GM12878 (cell line): ENCODE measurements at regions not wholly inside any gene's neighbourhood (a gene's known extent, or its start where the extent isn't known, plus 50 kb on each side); places are given as distances from the start of the nearest gene placed in this dataset.

Experiments used
- ATAC-seq: fragments of 200-7000 bp; cut with Tn5 transposase; 3 replicates; pipeline ENCODE4 v1.9.1; 2020; ENCODE audit warnings: mild to moderate bottlenecking, moderate library complexity
- BruUV-seq: library from RNA; stranded (reverse); fragments of 400-500 nt; replicated peaks from 2 replicates; lab custom pipeline; 2021; lab: Mats Ljungman, UMichigan
- CTCF ChIA-PET: fragments of 300-600 bp; sonication (Branson Sonifier 250); formaldehyde crosslinking; extraction: SDS; loops from one replicate; lab custom pipeline; 2021; ENCODE audit warnings: inconsistent platforms; lab: Yijun Ruan, JAX
- POLR2A ChIA-PET: fragments of 350-600 bp; formaldehyde crosslinking; extraction: SDS; loops from one replicate; lab custom pipeline; 2021; ENCODE audit warnings: inconsistent platforms; lab: Charles Lee
- RAD21 ChIA-PET: fragments of 300-600 bp; sonication (Branson Sonifier 250); formaldehyde crosslinking; loops from one replicate; lab custom pipeline; 2023; ENCODE audit warnings: antibody characterized with exemption; ENCODE audit not compliant: unreplicated experiment; lab: Charles Lee
- SMC1A ChIA-PET: fragments of 300-600 bp; sonication (Branson Sonifier 250); formaldehyde crosslinking; loops from one replicate; lab custom pipeline; 2023; ENCODE audit not compliant: unreplicated experiment, uncharacterized antibody; lab: Charles Lee
- DNase-seq: peaks from one replicate; pipeline ENCODE4 v3.0.0-alpha.2; 2011; ENCODE audit warnings: low read depth, low spot score
- FAIRE-seq: peaks from 3 replicates; lab custom pipeline; 2011; peaks lifted over from hg19 to GRCh38; lab: Jason Lieb, UNC
- H2AFZ ChIP-seq: 2 replicates; pipeline ENCODE4 v1.6.0; 2011; ENCODE audit warnings: low read depth, low read length, control low read depth; ENCODE audit not compliant: control insufficient read depth
- H3K27ac ChIP-seq: 2 replicates; pipeline ENCODE4 v1.5.1; 2011; ENCODE audit warnings: control low read depth; ENCODE audit not compliant: control insufficient read depth, insufficient read depth
- H3K27me3 ChIP-seq, 2 experiments: replicated peaks in 1 of 2; 2 replicates each; pipeline versions ENCODE4 v1.6.0 to v1.6.1; 2011; ENCODE audit warnings: low read length in 1 of 2; ENCODE audit not compliant: control insufficient read depth in 2 of 2, insufficient read depth in 2 of 2
- H3K36me3 ChIP-seq, 2 experiments: 2 replicates each; pipeline ENCODE4 v1.5.1; 2011; ENCODE audit warnings: low read length in 1 of 2; ENCODE audit not compliant: control insufficient read depth in 2 of 2, insufficient read depth in 2 of 2
- H3K4me1 ChIP-seq: 2 replicates; pipeline ENCODE4 v1.6.1; 2011; ENCODE audit warnings: mild to moderate bottlenecking, low read length, moderate library complexity, mixed read lengths; ENCODE audit not compliant: control insufficient read depth, insufficient read depth
- H3K4me2 ChIP-seq: 2 replicates; pipeline ENCODE4 v1.6.0; 2011; ENCODE audit warnings: control low read depth; ENCODE audit not compliant: control insufficient read depth, insufficient read depth
- H3K4me3 ChIP-seq: fragments of 200-600 bp; sonication (generic); 2 replicates; pipeline ENCODE4 v1.5.1; 2016
- H3K79me2 ChIP-seq: 2 replicates; pipeline ENCODE4 v1.6.0; 2011; ENCODE audit warnings: low read length; ENCODE audit not compliant: control insufficient read depth, insufficient read depth
- H3K9ac ChIP-seq: 2 replicates; pipeline ENCODE4 v1.8.0; 2011; ENCODE audit warnings: low read length, control low read depth, mixed read lengths; ENCODE audit not compliant: control insufficient read depth, insufficient read depth
- H3K9me3 ChIP-seq: replicated peaks from 3 replicates; pipeline ENCODE4 v1.5.1; 2011; ENCODE audit warnings: mild to moderate bottlenecking, low read length; ENCODE audit not compliant: control insufficient read depth, insufficient read depth
- H4K20me1 ChIP-seq: 2 replicates; pipeline ENCODE4 v1.6.0; 2011; ENCODE audit not compliant: control insufficient read depth, insufficient read depth
- ASH2L ChIP-seq: fragments of 300-600, 200-600 bp; sonication (generic); IDR thresholded peaks from 2 replicates; pipeline ENCODE4 v1.6.1; 2017; ENCODE audit warnings: low read depth, mild to moderate bottlenecking, borderline replicate concordance
- CBX5 ChIP-seq: sonication (generic); IDR thresholded peaks from 2 replicates; pipeline ENCODE4 v1.6.1; 2016; ENCODE audit warnings: low read depth, moderate library complexity, mild to moderate bottlenecking, inconsistent platforms
- HDGF ChIP-seq: fragments of 450-650 bp; IDR thresholded peaks from 2 replicates; pipeline ENCODE4 v1.6.1; 2016; ENCODE audit warnings: antibody characterized with exemption
- IKZF1 ChIP-seq: fragments of 450-650 bp; conservative IDR thresholded peaks from 2 replicates; pipeline ENCODE4 v1.6.1; 2017; ENCODE audit warnings: antibody characterized with exemption, mild to moderate bottlenecking
- JUND ChIP-seq: IDR thresholded peaks from 2 replicates; pipeline ENCODE4 v1.6.1; 2012; ENCODE audit warnings: low read depth, mild to moderate bottlenecking, low read length, improper control_type of control experiment, moderate library complexity
- NR2C2 ChIP-seq: IDR thresholded peaks from 2 replicates; pipeline ENCODE4 v1.6.1; 2011; ENCODE audit warnings: borderline replicate concordance, low read depth; ENCODE audit not compliant: control insufficient read depth, insufficient read length
- PML ChIP-seq: IDR thresholded peaks from 2 replicates; pipeline ENCODE4 v1.6.1; 2012; ENCODE audit warnings: low read length, inconsistent platforms
- RBBP5 ChIP-seq: fragments of 200-600 bp; sonication (generic); conservative IDR thresholded peaks from 2 replicates; pipeline ENCODE4 v1.6.1; 2016
- SIN3A ChIP-seq: IDR thresholded peaks from 2 replicates; pipeline ENCODE4 v1.6.1; 2012; ENCODE audit warnings: low read depth, low read length, improper control_type of control experiment
- SMC3 ChIP-seq: IDR thresholded peaks from 2 replicates; pipeline ENCODE4 v1.6.1; 2011; ENCODE audit warnings: low read length, improper control_type of control experiment, borderline replicate concordance
- STAT3 ChIP-seq: IDR thresholded peaks from 2 replicates; pipeline ENCODE4 v1.6.1; 2011; ENCODE audit warnings: low read depth, low read length, improper control_type of control experiment
- WRNIP1 ChIP-seq: IDR thresholded peaks from 2 replicates; pipeline ENCODE4 v1.6.1; 2011; ENCODE audit warnings: low read depth, low read length, improper control_type of control experiment, borderline replicate concordance
- ZNF274 ChIP-seq: IDR thresholded peaks from one replicate; pipeline ENCODE4 v1.8.0; 2011; ENCODE audit not compliant: insufficient read length, insufficient read depth
- ZZZ3 ChIP-seq: IDR thresholded peaks from 2 replicates; pipeline ENCODE4 v1.6.1; 2011; ENCODE audit warnings: low read depth; ENCODE audit not compliant: control insufficient read depth, insufficient read length
- WGBS: methylation state at CpG from one replicate; pipeline ENCODE4 v1.1.6; 2016; ENCODE audit warnings: low lambda C conversion rate; ENCODE audit not compliant: insufficient replicate concordance, insufficient coverage; ENCODE audit errors: missing lambda C conversion rate; 5-methylcytosine and 5-hydroxymethylcytosine counted together
- in situ Hi-C: fragments of 300-500 bp; cut with MboI; formaldehyde crosslinking; loops from 9 replicates; pipeline ENCODE4 v1.14.3; 2018; ENCODE audit warnings: mixed read lengths
- intact Hi-C: fragments of 100-400 bp; cut with micrococcal nuclease; formaldehyde crosslinking; loops from one replicate; pipeline ENCODE4 v1.14.2; 2022; ENCODE audit not compliant: unreplicated experiment
- TF ChIP-seq, protein P1 (sequence below): IDR thresholded peaks from 2 replicates; pipeline ENCODE4 v1.6.1; 2011; ENCODE audit warnings: low read depth, low read length, improper control_type of control experiment, borderline replicate concordance
- TF ChIP-seq, protein P2 (sequence below): fragments of 150-350 bp; IDR thresholded peaks from 2 replicates; pipeline ENCODE4 v1.6.1; 2014; ENCODE audit warnings: mild to moderate bottlenecking, low read depth, low read length

DNA sequence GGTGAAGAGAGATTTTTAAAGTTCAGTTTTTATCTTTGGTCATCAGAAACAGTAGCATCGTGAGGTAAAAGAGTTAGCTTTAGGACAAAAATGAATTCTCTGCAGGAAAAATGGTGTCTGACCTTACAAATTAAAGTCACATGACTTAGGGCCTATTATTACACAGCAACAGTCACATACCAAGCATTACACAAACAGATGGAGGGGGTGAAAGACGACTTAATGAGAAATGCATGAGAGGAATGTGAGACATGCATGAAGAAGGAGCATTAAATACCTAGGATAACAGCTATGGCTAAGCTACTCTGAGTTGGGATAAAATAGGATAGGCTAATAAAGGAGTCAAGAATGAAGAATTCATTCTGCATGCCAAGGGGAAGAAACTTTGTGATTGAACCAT is 77.5 kb downstream of the BLID start:
- no peak for DNase-seq
- Histone ChIP-seq H3K79me2 (no peaks in the 10 kb centered on the region), H3K9me3 (no peaks in the 10 kb centered on the region), H3K4me1 (no peaks in the 10 kb centered on the region), H3K27ac (no peak overlapping the region), H3K36me3 (no peaks in the 10 kb centered on the region), H3K4me2 (no peak overlapping the region), H2AFZ (no peak overlapping the region), H4K20me1 (no peaks in the 10 kb centered on the region), H3K4me3 (no peak overlapping the region), H3K27me3 (no peaks in the 10 kb centered on the region), H3K9ac (no peak overlapping the region)
- POLR2A ChIA-PET: no interaction called here
- in situ Hi-C loops: no loop called here
- CTCF ChIA-PET: no interaction called here
- intact Hi-C loops: no loop called here
- no peak for ATAC-seq
- SMC1A ChIA-PET: no interaction called here
- RAD21 ChIA-PET: no interaction called here
- TF ChIP-seq RBBP5 (no peak), NR2C2 (no peak), SMC3 (no peak), SIN3A (no peak), CBX5 (no peak), ZZZ3 (no peak), HDGF (no peak), ZNF274 (no peak), ASH2L (no peak), PML (no peak), IKZF1 (no peak), STAT3 (no peak), JUND (no peak), WRNIP1 (no peak)
- TF ChIP-seq, protein P1, sequence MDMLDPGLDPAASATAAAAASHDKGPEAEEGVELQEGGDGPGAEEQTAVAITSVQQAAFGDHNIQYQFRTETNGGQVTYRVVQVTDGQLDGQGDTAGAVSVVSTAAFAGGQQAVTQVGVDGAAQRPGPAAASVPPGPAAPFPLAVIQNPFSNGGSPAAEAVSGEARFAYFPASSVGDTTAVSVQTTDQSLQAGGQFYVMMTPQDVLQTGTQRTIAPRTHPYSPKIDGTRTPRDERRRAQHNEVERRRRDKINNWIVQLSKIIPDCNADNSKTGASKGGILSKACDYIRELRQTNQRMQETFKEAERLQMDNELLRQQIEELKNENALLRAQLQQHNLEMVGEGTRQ: no peak
- TF ChIP-seq, protein P2, sequence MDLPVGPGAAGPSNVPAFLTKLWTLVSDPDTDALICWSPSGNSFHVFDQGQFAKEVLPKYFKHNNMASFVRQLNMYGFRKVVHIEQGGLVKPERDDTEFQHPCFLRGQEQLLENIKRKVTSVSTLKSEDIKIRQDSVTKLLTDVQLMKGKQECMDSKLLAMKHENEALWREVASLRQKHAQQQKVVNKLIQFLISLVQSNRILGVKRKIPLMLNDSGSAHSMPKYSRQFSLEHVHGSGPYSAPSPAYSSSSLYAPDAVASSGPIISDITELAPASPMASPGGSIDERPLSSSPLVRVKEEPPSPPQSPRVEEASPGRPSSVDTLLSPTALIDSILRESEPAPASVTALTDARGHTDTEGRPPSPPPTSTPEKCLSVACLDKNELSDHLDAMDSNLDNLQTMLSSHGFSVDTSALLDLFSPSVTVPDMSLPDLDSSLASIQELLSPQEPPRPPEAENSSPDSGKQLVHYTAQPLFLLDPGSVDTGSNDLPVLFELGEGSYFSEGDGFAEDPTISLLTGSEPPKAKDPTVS: no peak
- BruUV-seq: no TSS peak
- 0% methylated on average over 2 of the region's 2 CpGs for WGBS
- no peak for FAIRE-seq
